GM12892 (cell line): ENCODE measurements at regions not wholly inside any gene's neighbourhood (a gene's known extent, or its start where the extent isn't known, plus 50 kb on each side); places are given as distances from the start of the nearest gene placed in this dataset.

ENCODE experiments used
- POLR2A ChIP-seq: IDR thresholded peaks from 2 replicates; pipeline ENCODE4 v1.6.1; 2011; ENCODE audit warnings: low read depth, low read length, control low read depth
- POLR2AphosphoS5 ChIP-seq: IDR thresholded peaks from 2 replicates; pipeline ENCODE4 v1.6.1; 2011; ENCODE audit warnings: low read depth, low read length, control low read depth
- TAF1 ChIP-seq: IDR thresholded peaks from 2 replicates; pipeline ENCODE4 v1.6.1; 2011; ENCODE audit warnings: low read depth, mild to moderate bottlenecking, control low read depth, low read length, borderline replicate concordance

DNA sequence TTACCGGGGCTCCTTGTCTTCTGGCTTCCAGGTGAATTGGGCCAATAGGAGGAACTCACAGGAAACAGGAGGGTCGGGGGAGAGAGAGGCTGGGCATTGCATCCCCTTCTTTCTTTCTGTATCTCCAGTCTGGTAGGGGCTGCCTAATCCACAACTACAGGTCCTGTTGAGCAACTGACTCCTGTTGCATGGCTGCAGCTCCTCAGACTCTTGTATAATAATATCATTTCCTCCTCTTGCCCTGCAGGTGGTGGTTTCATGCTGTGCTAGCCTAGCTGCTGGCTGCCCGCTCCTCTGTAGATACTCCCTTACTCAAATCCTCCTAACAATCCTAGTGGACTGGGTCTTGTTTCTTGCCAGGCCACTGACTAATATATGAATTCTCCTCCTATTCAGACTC, 276.5 kb upstream of the SMIM30 start:
- TF ChIP-seq POLR2A (no peak), POLR2AphosphoS5 (no peak), TAF1 (no peak)
